ENCODE measurements at regions not wholly inside any gene's neighbourhood (a gene's known extent, or its start where the extent isn't known, plus 50 kb on each side); places are given as distances from the start of the nearest gene placed in this dataset.

DNA sequence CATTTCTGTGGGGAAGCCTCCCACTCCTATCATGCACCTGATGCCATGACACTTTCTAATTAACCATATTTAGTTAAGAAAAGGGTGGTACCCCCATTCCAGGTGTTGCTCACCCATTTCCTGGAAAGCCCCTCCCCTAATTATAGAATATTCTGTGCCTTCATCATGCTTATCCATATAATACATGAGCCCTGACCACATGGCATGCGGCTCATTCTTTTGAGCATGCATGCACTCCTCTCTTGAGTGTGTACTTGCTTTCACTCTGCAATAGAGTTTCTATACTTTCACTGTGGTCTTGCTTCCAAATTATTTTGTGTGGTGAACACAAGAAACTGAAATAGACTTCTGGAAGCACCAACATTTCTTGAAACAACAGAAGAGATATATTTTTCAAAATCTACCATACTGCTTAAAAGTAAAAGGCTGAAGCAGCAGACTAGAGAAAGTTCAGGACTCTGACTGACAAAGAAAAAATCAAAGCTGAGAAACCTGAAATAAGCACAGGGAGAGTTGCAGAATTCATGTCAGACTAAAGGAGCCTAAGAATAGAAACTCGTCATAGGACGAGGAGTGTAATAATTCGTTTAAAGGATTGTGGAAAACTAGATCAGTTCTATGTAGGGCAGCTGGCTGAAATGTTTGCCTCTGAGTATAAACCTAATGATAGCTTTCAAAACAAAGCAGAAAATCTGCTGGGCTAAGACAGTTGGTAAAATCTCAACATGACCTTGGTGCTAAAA, 144.8 kb downstream of the KITLG start:
- TF ChIP-seq EZH2 (IDR thresholded peaks at IDR 0.05; ENCODE audit: insufficient read depth, poor library complexity, severe bottlenecking) (no peak), EZH2phosphoT487 (IDR thresholded peaks at IDR 0.05; ENCODE audit: insufficient read depth, low read depth) (no peak)

All from GM23248 (cell line).